Endothelial cell of umbilical vein (primary cell): ENCODE measurements at regions not wholly inside any gene's neighbourhood (a gene's known extent, or its start where the extent isn't known, plus 50 kb on each side); places are given as distances from the start of the nearest gene placed in this dataset.

Source experiments
- BruUV-seq: library from RNA; stranded (reverse); fragments of 400-500 nt; replicated peaks from 2 replicates; lab custom pipeline; 2021; lab: Mats Ljungman, UMichigan
- CTCF ChIA-PET: fragments of 300-600, 350-600 bp; sonication (Branson Sonifier 250); formaldehyde crosslinking; loops from one replicate; lab custom pipeline; 2021; ENCODE audit warnings: antibody characterized with exemption, inconsistent platforms; lab: Charles Lee
- POLR2A ChIA-PET: fragments of 300-600, 350-600 bp; sonication (Branson Sonifier 250); formaldehyde crosslinking; loops from one replicate; lab custom pipeline; 2021; ENCODE audit warnings: antibody characterized with exemption, inconsistent platforms; lab: Charles Lee
- DNase-seq: peaks from one replicate; pipeline ENCODE4 v3.0.0-alpha.2; 2011; ENCODE audit warnings: low read depth, low spot score
- FAIRE-seq: peaks from 2 replicates; lab custom pipeline; 2011; peaks lifted over from hg19 to GRCh38; lab: Jason Lieb, UNC
- H2AFZ ChIP-seq: 2 replicates; pipeline ENCODE4 v1.6.0; 2012; ENCODE audit warnings: low read depth, low read length, control low read depth, inconsistent platforms
- H3K27ac ChIP-seq: 2 replicates; pipeline ENCODE4 v1.5.1; 2011; ENCODE audit warnings: low read depth, mild to moderate bottlenecking, control low read depth, low read length, moderate library complexity; ENCODE audit not compliant: insufficient read depth
- H3K27me3 ChIP-seq, 2 experiments: 2 replicates each; pipeline versions ENCODE4 v1.6.0 to v1.6.1; 2011; ENCODE audit warnings: low read length in 2 of 2, mixed read lengths in 1 of 2; ENCODE audit not compliant: control insufficient read depth in 2 of 2, insufficient read depth in 2 of 2
- H3K36me3 ChIP-seq, 2 experiments: 2 replicates in 1 of 2; 3 replicates in 1 of 2; pipeline ENCODE4 v1.5.1; 2011; ENCODE audit warnings: low read length in 2 of 2, mild to moderate bottlenecking in 1 of 2, moderate library complexity in 1 of 2; ENCODE audit not compliant: control insufficient read depth in 2 of 2, insufficient read depth in 2 of 2; ENCODE audit errors: extremely low read depth in 1 of 2
- H3K4me1 ChIP-seq: 3 replicates; pipeline ENCODE4 v1.5.1; 2011; ENCODE audit warnings: mild to moderate bottlenecking, low read length; ENCODE audit not compliant: control insufficient read depth, insufficient read depth; ENCODE audit errors: extremely low read depth
- H3K4me2 ChIP-seq: 2 replicates; pipeline ENCODE4 v1.6.1; 2011; ENCODE audit warnings: low read length, control low read depth, mixed read lengths; ENCODE audit not compliant: insufficient read depth
- H3K4me3 ChIP-seq, 3 experiments: fragments of 200-600 bp in 1 of 3; sonication (generic), shearing (Covaris generic) in 1 of 3; replicated peaks in 1 of 3; 2 replicates each; pipeline ENCODE4 v1.5.1; 2011 to 2016; ENCODE audit warnings: control low read depth in 3 of 3, low read length in 3 of 3, mild to moderate bottlenecking in 2 of 3, inconsistent platforms in 1 of 3, low read depth in 1 of 3, moderate library complexity in 1 of 3; ENCODE audit not compliant: insufficient read depth in 1 of 3
- H3K79me2 ChIP-seq: 2 replicates; pipeline ENCODE4 v1.6.0; 2012; ENCODE audit warnings: low read length, inconsistent platforms; ENCODE audit not compliant: control insufficient read depth, insufficient read depth
- H3K9ac ChIP-seq: replicated peaks from 2 replicates; pipeline ENCODE3; 2011; ENCODE audit warnings: low read length, control low read depth; ENCODE audit not compliant: insufficient read depth; ENCODE audit errors: extremely low read depth
- H3K9me1 ChIP-seq: replicated peaks from 3 replicates; pipeline ENCODE4 v1.6.0; 2011; ENCODE audit warnings: mild to moderate bottlenecking, low read length; ENCODE audit not compliant: control insufficient read depth, insufficient read depth; ENCODE audit errors: extremely low read depth
- H3K9me3 ChIP-seq: replicated peaks from 2 replicates; pipeline ENCODE4 v1.5.1; 2012; ENCODE audit warnings: low read length, inconsistent platforms; ENCODE audit not compliant: control insufficient read depth, insufficient read depth
- H4K20me1 ChIP-seq: replicated peaks from 2 replicates; pipeline ENCODE3; 2011; ENCODE audit warnings: mild to moderate bottlenecking, low read length; ENCODE audit not compliant: control insufficient read depth, insufficient read depth; ENCODE audit errors: extremely low read depth
- CTCF ChIP-seq, 2 donors: IDR thresholded peaks; 1 replicate in 1 of 2; 2 replicates in 1 of 2; pipeline ENCODE4 v1.5.1; 2011; ENCODE audit warnings: low read length in 2 of 2, mild to moderate bottlenecking in 2 of 2, moderate library complexity in 2 of 2, control low read depth in 1 of 2, inconsistent platforms in 1 of 2, low read depth in 1 of 2; ENCODE audit not compliant: insufficient read depth in 1 of 2; ENCODE audit errors: extremely low read depth in 1 of 2
- EZH2 ChIP-seq: IDR thresholded peaks from 2 replicates; pipeline ENCODE4 v1.6.1; 2012; ENCODE audit warnings: borderline replicate concordance, low read depth, mild to moderate bottlenecking, moderate library complexity, low read length, inconsistent platforms; ENCODE audit not compliant: severe bottlenecking
- FOS ChIP-seq: IDR thresholded peaks from 2 replicates; pipeline ENCODE4 v1.6.1; 2011; ENCODE audit warnings: mild to moderate bottlenecking, low read length, moderate library complexity, borderline replicate concordance; ENCODE audit not compliant: insufficient read depth
- GATA2 ChIP-seq: IDR thresholded peaks from 2 replicates; pipeline ENCODE4 v1.7.0; 2011; ENCODE audit warnings: low read depth, mild to moderate bottlenecking, moderate library complexity, mixed read lengths, low read length; ENCODE audit not compliant: insufficient read length, insufficient read depth
- JUN ChIP-seq: IDR thresholded peaks from 2 replicates; pipeline ENCODE4 v1.6.1; 2011; ENCODE audit warnings: borderline replicate concordance, low read depth; ENCODE audit not compliant: insufficient read length, insufficient read depth
- MAX ChIP-seq: IDR thresholded peaks from 2 replicates; pipeline ENCODE4 v1.6.1; 2011; ENCODE audit not compliant: insufficient read depth, insufficient read length
- MYC ChIP-seq: IDR thresholded peaks from one replicate; pipeline ENCODE4 v1.6.1; 2011; ENCODE audit warnings: mild to moderate bottlenecking, low read depth, low read length
- POLR2A ChIP-seq: IDR thresholded peaks from 2 replicates; pipeline ENCODE4 v1.6.1; 2012; ENCODE audit warnings: low read depth, mild to moderate bottlenecking, control low read depth, low read length
- POLR2AphosphoS5 ChIP-seq: IDR thresholded peaks from 2 replicates; pipeline ENCODE4 v1.6.1; 2012; ENCODE audit warnings: low read depth, mild to moderate bottlenecking, control low read depth, low read length, moderate library complexity; ENCODE audit not compliant: insufficient read depth
- dilution Hi-C: fragments of 300-500 bp; cut with MboI; formaldehyde crosslinking; loops from one replicate; pipeline ENCODE4 v1.15.0; 2019; ENCODE audit warnings: low sequenced_read_pairs; ENCODE audit not compliant: extremely low pct_ligation_motif_present
- intact Hi-C: fragments of 100-400 bp; cut with micrococcal nuclease; formaldehyde crosslinking; loops from one replicate; pipeline ENCODE4 v1.10.0; 2022

- no peak overlapping the region for H3K27ac ChIP-seq
- H3K4me1 ChIP-seq: no peaks in the 10 kb centered on the region
- no peak overlapping the region for H3K4me2 ChIP-seq
- DNase-seq (no peak), FAIRE-seq (no peak)
- TF ChIP-seq CTCF (IDR thresholded peaks at IDR 0.05; ENCODE audit: extremely low read depth in 1 of 2, insufficient read depth in 1 of 2, low read depth in 1 of 2, low read length in 2 of 2): no peak
- no peak for TF ChIP-seq FOS
- TF ChIP-seq POLR2A: no peak
- TF ChIP-seq POLR2AphosphoS5: no peak
- TF ChIP-seq EZH2: no peak
- no peak for TF ChIP-seq MYC
- H3K9me1 ChIP-seq: no peaks in the 10 kb centered on the region
- no peaks in the 10 kb centered on the region for H3K36me3 ChIP-seq
- H3K79me2 ChIP-seq: no peaks in the 10 kb centered on the region
- intact Hi-C loops: no loop called here
- no peaks in the 10 kb centered on the region for H3K27me3 ChIP-seq
- BruUV-seq: no TSS peak
- no peaks in the 10 kb centered on the region for H4K20me1 ChIP-seq
- POLR2A ChIA-PET: no interaction called here
- dilution Hi-C loops: no loop called here
- H3K4me3 ChIP-seq: no peak overlapping the region
- H2AFZ ChIP-seq: no peak overlapping the region
- CTCF ChIA-PET: no interaction called here
- H3K9me3 ChIP-seq: no peaks in the 10 kb centered on the region
- H3K9ac ChIP-seq: no peak overlapping the region
These were observed 328.8 kb upstream of the PHF14 start for GRCh38 chr7:10644849-10645248.

GRCh38 chr7:10646194-10646593, 327.5 kb upstream of the PHF14 start:
- Histone ChIP-seq H3K9me1 (no peaks in the 10 kb centered on the region), H3K27ac (no peak overlapping the region), H4K20me1 (no peaks in the 10 kb centered on the region), H3K9me3 (no peaks in the 10 kb centered on the region), H3K36me3 (no peaks in the 10 kb centered on the region), H3K4me3 (no peak overlapping the region), H3K9ac (no peak overlapping the region), H3K27me3 (no peaks in the 10 kb centered on the region), H3K4me1 (no peaks in the 10 kb centered on the region), H3K79me2 (no peaks in the 10 kb centered on the region), H2AFZ (no peak overlapping the region), H3K4me2 (no peak overlapping the region)
- ChIA-PET POLR2A (no interaction called here), CTCF (no interaction called here)
- TF ChIP-seq CTCF (IDR thresholded peaks at IDR 0.05; ENCODE audit: extremely low read depth in 1 of 2, insufficient read depth in 1 of 2, low read depth in 1 of 2, low read length in 2 of 2): no peak
- TF ChIP-seq MYC: no peak
- TF ChIP-seq MAX: no peak
- no peak for TF ChIP-seq GATA2
- TF ChIP-seq POLR2A: no peak
- no peak for TF ChIP-seq POLR2AphosphoS5
- no peak for TF ChIP-seq EZH2
- TF ChIP-seq FOS: no peak
- TF ChIP-seq JUN: no peak
- intact Hi-C loops (no loop called here), dilution Hi-C loops (no loop called here)
- no TSS peak for BruUV-seq
- DNase-seq (no peak), FAIRE-seq (no peak)
